ENCODE measurements at regions not wholly inside any gene's neighbourhood (a gene's known extent, or its start where the extent isn't known, plus 50 kb on each side); places are given as distances from the start of the nearest gene placed in this dataset.

DNA sequence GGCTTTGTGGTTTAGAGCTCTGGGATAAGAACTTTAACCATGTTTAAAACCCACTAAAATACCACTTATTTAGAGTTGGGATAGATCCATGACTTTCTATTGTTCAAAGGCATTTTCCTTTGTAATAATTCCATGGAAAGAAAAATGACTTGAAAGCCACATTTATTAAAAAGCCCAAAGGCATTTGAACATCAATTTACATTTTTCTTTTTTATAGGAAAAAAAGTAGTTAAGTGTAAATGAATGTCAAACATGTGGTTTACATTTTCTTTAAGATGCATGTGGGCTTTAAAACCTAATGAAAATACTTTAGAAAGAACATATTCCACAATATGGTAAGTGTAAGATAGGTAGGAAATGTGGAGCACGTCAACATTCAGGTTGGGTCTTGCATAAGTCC lies 443.2 kb downstream of the TOX3 start:
- TF ChIP-seq, protein P1, sequence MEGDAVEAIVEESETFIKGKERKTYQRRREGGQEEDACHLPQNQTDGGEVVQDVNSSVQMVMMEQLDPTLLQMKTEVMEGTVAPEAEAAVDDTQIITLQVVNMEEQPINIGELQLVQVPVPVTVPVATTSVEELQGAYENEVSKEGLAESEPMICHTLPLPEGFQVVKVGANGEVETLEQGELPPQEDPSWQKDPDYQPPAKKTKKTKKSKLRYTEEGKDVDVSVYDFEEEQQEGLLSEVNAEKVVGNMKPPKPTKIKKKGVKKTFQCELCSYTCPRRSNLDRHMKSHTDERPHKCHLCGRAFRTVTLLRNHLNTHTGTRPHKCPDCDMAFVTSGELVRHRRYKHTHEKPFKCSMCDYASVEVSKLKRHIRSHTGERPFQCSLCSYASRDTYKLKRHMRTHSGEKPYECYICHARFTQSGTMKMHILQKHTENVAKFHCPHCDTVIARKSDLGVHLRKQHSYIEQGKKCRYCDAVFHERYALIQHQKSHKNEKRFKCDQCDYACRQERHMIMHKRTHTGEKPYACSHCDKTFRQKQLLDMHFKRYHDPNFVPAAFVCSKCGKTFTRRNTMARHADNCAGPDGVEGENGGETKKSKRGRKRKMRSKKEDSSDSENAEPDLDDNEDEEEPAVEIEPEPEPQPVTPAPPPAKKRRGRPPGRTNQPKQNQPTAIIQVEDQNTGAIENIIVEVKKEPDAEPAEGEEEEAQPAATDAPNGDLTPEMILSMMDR (IDR thresholded peaks at IDR 0.05), result no peak
- TF ChIP-seq ZFX (IDR thresholded peaks at IDR 0.05; ENCODE audit: borderline replicate concordance), result no peak
